H1 (cell line): ENCODE measurements at regions not wholly inside any gene's neighbourhood (a gene's known extent, or its start where the extent isn't known, plus 50 kb on each side); places are given as distances from the start of the nearest gene placed in this dataset.

Source experiments
- BRCA1 ChIP-seq: IDR thresholded peaks from 2 replicates; pipeline ENCODE4 v1.6.1; 2012; ENCODE audit warnings: low read depth, low read length, improper control_type of control experiment
- CREB1 ChIP-seq: IDR thresholded peaks from 2 replicates; pipeline ENCODE4 v1.6.1; 2012; ENCODE audit warnings: inconsistent platforms
- CTBP2 ChIP-seq: IDR thresholded peaks from 2 replicates; pipeline ENCODE4 v1.7.0; 2011; ENCODE audit warnings: borderline replicate concordance, mild to moderate bottlenecking, moderate library complexity, mixed read lengths, low read length; ENCODE audit not compliant: insufficient read depth, insufficient read length
- KDM4A ChIP-seq: IDR thresholded peaks from one replicate; pipeline ENCODE4 v1.7.1; 2012; ENCODE audit warnings: low read depth, mild to moderate bottlenecking, moderate library complexity, low read length, inconsistent platforms; ENCODE audit not compliant: severe bottlenecking
- KDM5A ChIP-seq: fragments of 200-600 bp; IDR thresholded peaks from 2 replicates; pipeline ENCODE4 v1.7.1; 2012; ENCODE audit warnings: mild to moderate bottlenecking, low read length, inconsistent platforms, mixed read lengths
- SP4 ChIP-seq: IDR thresholded peaks from 2 replicates; pipeline ENCODE4 v1.6.1; 2012; ENCODE audit warnings: low read length, inconsistent platforms
- SRF ChIP-seq: IDR thresholded peaks from 2 replicates; pipeline ENCODE4 v1.6.1; 2011; ENCODE audit warnings: mild to moderate bottlenecking, low read depth, low read length, moderate library complexity
- TAF1 ChIP-seq: IDR thresholded peaks from 2 replicates; pipeline ENCODE4 v1.6.1; 2011; ENCODE audit warnings: mild to moderate bottlenecking, low read depth, low read length
- TBP ChIP-seq: IDR thresholded peaks from 2 replicates; pipeline ENCODE4 v1.6.1; 2011; ENCODE audit warnings: low read depth, low read length, improper control_type of control experiment
- TF ChIP-seq, protein P1 (sequence below): fragments of 300-600 bp; sonication (generic); IDR thresholded peaks from 2 replicates; pipeline ENCODE4 v1.7.1; 2012; ENCODE audit warnings: low read length, moderate library complexity, mild to moderate bottlenecking, inconsistent platforms; ENCODE audit not compliant: insufficient replicate concordance
- TF ChIP-seq, protein P2 (sequence below): IDR thresholded peaks from 2 replicates; pipeline ENCODE4 v1.6.1; 2012; ENCODE audit warnings: inconsistent platforms

DNA sequence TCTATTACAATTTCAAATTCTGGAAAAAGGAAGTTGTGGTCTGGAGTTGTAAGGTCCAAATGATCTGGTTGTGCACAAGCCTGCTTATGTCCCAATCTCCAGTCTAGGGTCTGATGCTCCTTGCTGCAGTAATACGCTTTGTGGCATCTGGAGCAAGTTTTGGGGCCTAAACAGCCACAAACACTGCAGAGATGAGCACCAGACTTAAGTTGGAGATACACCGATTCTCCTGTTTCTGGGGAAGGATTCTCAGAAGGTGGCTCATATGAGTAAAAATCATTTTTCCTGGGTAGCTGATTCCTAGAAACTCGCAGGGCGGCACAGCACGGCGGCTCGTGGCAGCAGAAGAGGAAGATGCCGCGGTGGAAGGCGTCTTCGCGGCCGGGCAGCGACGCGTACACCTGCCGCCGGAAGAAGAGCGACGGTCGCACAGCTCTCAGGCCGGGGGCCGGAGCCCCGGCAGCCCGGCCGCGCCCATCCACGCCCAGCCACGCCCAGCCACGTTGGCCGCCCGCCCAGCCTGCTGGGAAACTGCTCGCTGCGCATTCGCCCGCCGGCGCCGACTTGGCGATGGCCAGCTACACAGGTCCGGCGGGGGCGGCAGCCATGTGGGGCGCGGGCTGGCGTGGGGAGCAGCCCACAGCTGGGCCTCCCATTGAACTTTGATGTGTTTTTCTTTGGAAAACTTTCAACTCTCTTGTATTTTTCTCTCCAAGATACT is 129.0 kb downstream of the ASCL4 start (continued):
- TF ChIP-seq, protein P1, sequence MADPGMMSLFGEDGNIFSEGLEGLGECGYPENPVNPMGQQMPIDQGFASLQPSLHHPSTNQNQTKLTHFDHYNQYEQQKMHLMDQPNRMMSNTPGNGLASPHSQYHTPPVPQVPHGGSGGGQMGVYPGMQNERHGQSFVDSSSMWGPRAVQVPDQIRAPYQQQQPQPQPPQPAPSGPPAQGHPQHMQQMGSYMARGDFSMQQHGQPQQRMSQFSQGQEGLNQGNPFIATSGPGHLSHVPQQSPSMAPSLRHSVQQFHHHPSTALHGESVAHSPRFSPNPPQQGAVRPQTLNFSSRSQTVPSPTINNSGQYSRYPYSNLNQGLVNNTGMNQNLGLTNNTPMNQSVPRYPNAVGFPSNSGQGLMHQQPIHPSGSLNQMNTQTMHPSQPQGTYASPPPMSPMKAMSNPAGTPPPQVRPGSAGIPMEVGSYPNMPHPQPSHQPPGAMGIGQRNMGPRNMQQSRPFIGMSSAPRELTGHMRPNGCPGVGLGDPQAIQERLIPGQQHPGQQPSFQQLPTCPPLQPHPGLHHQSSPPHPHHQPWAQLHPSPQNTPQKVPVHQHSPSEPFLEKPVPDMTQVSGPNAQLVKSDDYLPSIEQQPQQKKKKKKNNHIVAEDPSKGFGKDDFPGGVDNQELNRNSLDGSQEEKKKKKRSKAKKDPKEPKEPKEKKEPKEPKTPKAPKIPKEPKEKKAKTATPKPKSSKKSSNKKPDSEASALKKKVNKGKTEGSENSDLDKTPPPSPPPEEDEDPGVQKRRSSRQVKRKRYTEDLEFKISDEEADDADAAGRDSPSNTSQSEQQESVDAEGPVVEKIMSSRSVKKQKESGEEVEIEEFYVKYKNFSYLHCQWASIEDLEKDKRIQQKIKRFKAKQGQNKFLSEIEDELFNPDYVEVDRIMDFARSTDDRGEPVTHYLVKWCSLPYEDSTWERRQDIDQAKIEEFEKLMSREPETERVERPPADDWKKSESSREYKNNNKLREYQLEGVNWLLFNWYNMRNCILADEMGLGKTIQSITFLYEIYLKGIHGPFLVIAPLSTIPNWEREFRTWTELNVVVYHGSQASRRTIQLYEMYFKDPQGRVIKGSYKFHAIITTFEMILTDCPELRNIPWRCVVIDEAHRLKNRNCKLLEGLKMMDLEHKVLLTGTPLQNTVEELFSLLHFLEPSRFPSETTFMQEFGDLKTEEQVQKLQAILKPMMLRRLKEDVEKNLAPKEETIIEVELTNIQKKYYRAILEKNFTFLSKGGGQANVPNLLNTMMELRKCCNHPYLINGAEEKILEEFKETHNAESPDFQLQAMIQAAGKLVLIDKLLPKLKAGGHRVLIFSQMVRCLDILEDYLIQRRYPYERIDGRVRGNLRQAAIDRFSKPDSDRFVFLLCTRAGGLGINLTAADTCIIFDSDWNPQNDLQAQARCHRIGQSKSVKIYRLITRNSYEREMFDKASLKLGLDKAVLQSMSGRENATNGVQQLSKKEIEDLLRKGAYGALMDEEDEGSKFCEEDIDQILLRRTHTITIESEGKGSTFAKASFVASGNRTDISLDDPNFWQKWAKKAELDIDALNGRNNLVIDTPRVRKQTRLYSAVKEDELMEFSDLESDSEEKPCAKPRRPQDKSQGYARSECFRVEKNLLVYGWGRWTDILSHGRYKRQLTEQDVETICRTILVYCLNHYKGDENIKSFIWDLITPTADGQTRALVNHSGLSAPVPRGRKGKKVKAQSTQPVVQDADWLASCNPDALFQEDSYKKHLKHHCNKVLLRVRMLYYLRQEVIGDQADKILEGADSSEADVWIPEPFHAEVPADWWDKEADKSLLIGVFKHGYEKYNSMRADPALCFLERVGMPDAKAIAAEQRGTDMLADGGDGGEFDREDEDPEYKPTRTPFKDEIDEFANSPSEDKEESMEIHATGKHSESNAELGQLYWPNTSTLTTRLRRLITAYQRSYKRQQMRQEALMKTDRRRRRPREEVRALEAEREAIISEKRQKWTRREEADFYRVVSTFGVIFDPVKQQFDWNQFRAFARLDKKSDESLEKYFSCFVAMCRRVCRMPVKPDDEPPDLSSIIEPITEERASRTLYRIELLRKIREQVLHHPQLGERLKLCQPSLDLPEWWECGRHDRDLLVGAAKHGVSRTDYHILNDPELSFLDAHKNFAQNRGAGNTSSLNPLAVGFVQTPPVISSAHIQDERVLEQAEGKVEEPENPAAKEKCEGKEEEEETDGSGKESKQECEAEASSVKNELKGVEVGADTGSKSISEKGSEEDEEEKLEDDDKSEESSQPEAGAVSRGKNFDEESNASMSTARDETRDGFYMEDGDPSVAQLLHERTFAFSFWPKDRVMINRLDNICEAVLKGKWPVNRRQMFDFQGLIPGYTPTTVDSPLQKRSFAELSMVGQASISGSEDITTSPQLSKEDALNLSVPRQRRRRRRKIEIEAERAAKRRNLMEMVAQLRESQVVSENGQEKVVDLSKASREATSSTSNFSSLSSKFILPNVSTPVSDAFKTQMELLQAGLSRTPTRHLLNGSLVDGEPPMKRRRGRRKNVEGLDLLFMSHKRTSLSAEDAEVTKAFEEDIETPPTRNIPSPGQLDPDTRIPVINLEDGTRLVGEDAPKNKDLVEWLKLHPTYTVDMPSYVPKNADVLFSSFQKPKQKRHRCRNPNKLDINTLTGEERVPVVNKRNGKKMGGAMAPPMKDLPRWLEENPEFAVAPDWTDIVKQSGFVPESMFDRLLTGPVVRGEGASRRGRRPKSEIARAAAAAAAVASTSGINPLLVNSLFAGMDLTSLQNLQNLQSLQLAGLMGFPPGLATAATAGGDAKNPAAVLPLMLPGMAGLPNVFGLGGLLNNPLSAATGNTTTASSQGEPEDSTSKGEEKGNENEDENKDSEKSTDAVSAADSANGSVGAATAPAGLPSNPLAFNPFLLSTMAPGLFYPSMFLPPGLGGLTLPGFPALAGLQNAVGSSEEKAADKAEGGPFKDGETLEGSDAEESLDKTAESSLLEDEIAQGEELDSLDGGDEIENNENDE: no peak
- no peak for TF ChIP-seq KDM5A
- TF ChIP-seq SP4: no peak
- no peak for TF ChIP-seq BRCA1
- TF ChIP-seq, protein P2, sequence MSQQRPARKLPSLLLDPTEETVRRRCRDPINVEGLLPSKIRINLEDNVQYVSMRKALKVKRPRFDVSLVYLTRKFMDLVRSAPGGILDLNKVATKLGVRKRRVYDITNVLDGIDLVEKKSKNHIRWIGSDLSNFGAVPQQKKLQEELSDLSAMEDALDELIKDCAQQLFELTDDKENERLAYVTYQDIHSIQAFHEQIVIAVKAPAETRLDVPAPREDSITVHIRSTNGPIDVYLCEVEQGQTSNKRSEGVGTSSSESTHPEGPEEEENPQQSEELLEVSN: peak; percentile 75; the same call in 1 of the 2 replicates
- TF ChIP-seq TAF1: peak; percentile 74
- peak; percentile 23 for TF ChIP-seq CTBP2
- TF ChIP-seq KDM4A: peak; percentile 49
- peak; percentile 90 for TF ChIP-seq CREB1
- peak; percentile 33; the same call in 1 of the 2 replicates for TF ChIP-seq SRF
- peak; percentile 65; the same call in 1 of the 2 replicates for TF ChIP-seq TBP
